HepG2 (cell line): ENCODE measurements at regions not wholly inside any gene's neighbourhood (a gene's known extent, or its start where the extent isn't known, plus 50 kb on each side); places are given as distances from the start of the nearest gene placed in this dataset.

Experiments used
- ATAC-seq: fragments of 200-7000 bp; cut with Tn5 transposase; 3 replicates; pipeline ENCODE4 v1.9.1; 2020; ENCODE audit warnings: mild to moderate bottlenecking, moderate library complexity
- BruUV-seq: library from RNA; stranded (reverse); fragments of 400-500 nt; replicated peaks from 2 replicates; lab custom pipeline; 2021; lab: Mats Ljungman, UMichigan
- CTCF ChIA-PET: fragments of 300-600 bp; formaldehyde crosslinking; extraction: SDS; loops from one replicate; lab custom pipeline; 2021; ENCODE audit warnings: low total read pairs, inconsistent platforms, low intra/inter-chr PET ratio; lab: Yijun Ruan, JAX
- POLR2A ChIA-PET: fragments of 350-600 bp; sonication (Branson Sonifier 250); formaldehyde crosslinking; loops from one replicate; lab custom pipeline; 2020; ENCODE audit warnings: antibody characterized with exemption, inconsistent platforms; lab: Yijun Ruan, JAX
- DNase-seq: peaks from one replicate; pipeline ENCODE4 v3.0.0-alpha.2; 2015; ENCODE audit warnings: low spot score
- FAIRE-seq: peaks from 3 replicates; lab custom pipeline; 2011; peaks lifted over from hg19 to GRCh38; lab: Jason Lieb, UNC
- H2AFZ ChIP-seq: one replicate; pipeline ENCODE4 v1.6.1; 2011; ENCODE audit warnings: low read length, inconsistent platforms
- H3K27ac ChIP-seq: fragments of 300-600 bp; 3 replicates; pipeline ENCODE4 v1.8.0; 2011; ENCODE audit warnings: mixed run types, mild to moderate bottlenecking, mixed read lengths, low read length, inconsistent platforms; ENCODE audit not compliant: insufficient read depth; ENCODE audit errors: extremely low read length
- H3K27me3 ChIP-seq, 2 experiments: fragments of 200-600 bp in 1 of 2; 2 replicates in 1 of 2; 3 replicates in 1 of 2; pipeline versions ENCODE4 v1.6.0 to v1.8.0; 2011; ENCODE audit warnings: low read length in 2 of 2, mild to moderate bottlenecking in 2 of 2, moderate library complexity in 2 of 2, inconsistent platforms in 1 of 2; ENCODE audit not compliant: insufficient read depth in 2 of 2, control insufficient read depth in 1 of 2
- H3K36me3 ChIP-seq, 2 experiments: fragments of 200-600 bp in 1 of 2; replicated peaks in 1 of 2; 2 replicates in 1 of 2; 3 replicates in 1 of 2; pipeline versions ENCODE4 v1.5.1 to v1.8.0; 2011; ENCODE audit warnings: low read length in 2 of 2, inconsistent platforms in 1 of 2; ENCODE audit not compliant: insufficient read depth in 2 of 2, control insufficient read depth in 1 of 2
- H3K4me1 ChIP-seq: 2 replicates; pipeline ENCODE4 v1.5.1; 2012; ENCODE audit warnings: low read length, inconsistent platforms; ENCODE audit not compliant: insufficient read depth
- H3K4me2 ChIP-seq: 2 replicates; pipeline ENCODE4 v1.6.0; 2011; ENCODE audit warnings: low read depth, low read length, inconsistent platforms
- H3K4me3 ChIP-seq, 3 experiments: fragments of 200-600 bp in 1 of 3; sonication (generic), shearing (Covaris generic) in 1 of 3; replicated peaks in 1 of 3; 2 replicates each; pipeline ENCODE4 v1.5.1; 2011 to 2016; ENCODE audit warnings: low read length in 3 of 3, inconsistent platforms in 2 of 3, low read depth in 2 of 3, mild to moderate bottlenecking in 2 of 3, control low read depth in 1 of 3, mixed read lengths in 1 of 3; ENCODE audit not compliant: insufficient read depth in 1 of 3
- H3K79me2 ChIP-seq: one replicate; pipeline ENCODE4 v1.6.1; 2011; ENCODE audit warnings: low read length, inconsistent platforms; ENCODE audit not compliant: insufficient read depth
- H3K9ac ChIP-seq: 2 replicates; pipeline ENCODE4 v1.6.0; 2011; ENCODE audit warnings: mild to moderate bottlenecking, low read depth, low read length, inconsistent platforms; ENCODE audit not compliant: insufficient read depth
- H3K9me3 ChIP-seq: 2 replicates; pipeline ENCODE4 v1.5.1; 2012; ENCODE audit warnings: mild to moderate bottlenecking, low read length
- H4K20me1 ChIP-seq: 2 replicates; pipeline ENCODE4 v1.6.0; 2011; ENCODE audit warnings: inconsistent platforms, mild to moderate bottlenecking, low read length, moderate library complexity; ENCODE audit not compliant: insufficient read depth
- CEBPB ChIP-seq: IDR thresholded peaks from 2 replicates; pipeline ENCODE4 v1.6.1; 2011; ENCODE audit warnings: low read depth, low read length, improper control_type of control experiment, borderline replicate concordance
- HOXA9 ChIP-seq: sonication (generic); formaldehyde crosslinking; IDR thresholded peaks from 2 replicates; pipeline ENCODE4 v1.8.1; 2022; ENCODE audit warnings: missing genetic modification reagents, mild to moderate bottlenecking, moderate library complexity, borderline replicate concordance
- PRMT3 ChIP-seq: sonication (generic); formaldehyde crosslinking; IDR thresholded peaks from 2 replicates; pipeline ENCODE4 v1.8.1; 2022; ENCODE audit warnings: low read depth, mild to moderate bottlenecking, moderate library complexity, missing genetic modification reagents, borderline replicate concordance
- REXO4 ChIP-seq: sonication (generic); formaldehyde crosslinking; IDR thresholded peaks from 2 replicates; pipeline ENCODE4 v1.8.0; 2022; ENCODE audit warnings: missing genetic modification reagents, mild to moderate bottlenecking, borderline replicate concordance
- SSRP1 ChIP-seq: IDR thresholded peaks from 2 replicates; pipeline ENCODE4 v1.6.1; 2016; ENCODE audit warnings: control low read depth
- WGBS: methylation state at CpG from one replicate; pipeline ENCODE4 v1.1.6; 2017; ENCODE audit warnings: low lambda C conversion rate; 5-methylcytosine and 5-hydroxymethylcytosine counted together
- in situ Hi-C: cut with HindIII; loops from 2 replicates; pipeline ENCODE4 v1.10.0; 2017; ENCODE audit warnings: low pct_unique_long_range_greater_than_20kb; ENCODE audit not compliant: extremely low pct_ligation_motif_present
- intact Hi-C: fragments of 100-400 bp; cut with micrococcal nuclease; formaldehyde crosslinking; loops from one replicate; pipeline ENCODE4 v1.10.0; 2022; ENCODE audit not compliant: unreplicated experiment
- TF ChIP-seq, protein P1 (sequence below): sonication (generic); formaldehyde crosslinking; IDR thresholded peaks from 2 replicates; pipeline ENCODE4 v1.5.1; 2020; ENCODE audit warnings: missing genetic modification reagents, mild to moderate bottlenecking, borderline replicate concordance
- TF ChIP-seq, protein P2 (sequence below): sonication (generic); formaldehyde crosslinking; IDR thresholded peaks from 2 replicates; pipeline ENCODE4 v1.8.0; 2022; ENCODE audit warnings: mild to moderate bottlenecking, missing genetic modification reagents

DNA sequence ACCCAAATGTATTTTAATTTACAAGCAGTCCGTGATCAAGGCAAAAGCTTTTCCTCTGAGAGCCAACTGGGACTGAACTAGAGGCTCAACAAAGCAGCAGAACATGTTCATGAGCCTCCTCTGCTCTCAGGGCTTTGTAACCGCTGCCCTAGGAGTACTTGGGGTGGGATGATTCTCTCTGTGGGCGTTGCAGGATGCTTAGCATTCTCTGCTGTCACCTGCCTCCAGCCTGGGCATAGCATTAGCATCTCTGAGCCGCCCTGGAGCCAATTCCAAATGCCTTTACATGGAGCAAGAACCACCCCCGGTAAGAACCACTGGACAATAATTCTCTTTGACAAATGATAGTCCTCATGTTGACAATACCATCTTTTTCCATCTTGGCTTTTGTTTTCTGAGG is 237.6 kb upstream of the CDH4 start:
- no peak for TF ChIP-seq PRMT3
- TF ChIP-seq HOXA9 (CRISPR knock-in tag) = no peak
- TF ChIP-seq, protein P1, sequence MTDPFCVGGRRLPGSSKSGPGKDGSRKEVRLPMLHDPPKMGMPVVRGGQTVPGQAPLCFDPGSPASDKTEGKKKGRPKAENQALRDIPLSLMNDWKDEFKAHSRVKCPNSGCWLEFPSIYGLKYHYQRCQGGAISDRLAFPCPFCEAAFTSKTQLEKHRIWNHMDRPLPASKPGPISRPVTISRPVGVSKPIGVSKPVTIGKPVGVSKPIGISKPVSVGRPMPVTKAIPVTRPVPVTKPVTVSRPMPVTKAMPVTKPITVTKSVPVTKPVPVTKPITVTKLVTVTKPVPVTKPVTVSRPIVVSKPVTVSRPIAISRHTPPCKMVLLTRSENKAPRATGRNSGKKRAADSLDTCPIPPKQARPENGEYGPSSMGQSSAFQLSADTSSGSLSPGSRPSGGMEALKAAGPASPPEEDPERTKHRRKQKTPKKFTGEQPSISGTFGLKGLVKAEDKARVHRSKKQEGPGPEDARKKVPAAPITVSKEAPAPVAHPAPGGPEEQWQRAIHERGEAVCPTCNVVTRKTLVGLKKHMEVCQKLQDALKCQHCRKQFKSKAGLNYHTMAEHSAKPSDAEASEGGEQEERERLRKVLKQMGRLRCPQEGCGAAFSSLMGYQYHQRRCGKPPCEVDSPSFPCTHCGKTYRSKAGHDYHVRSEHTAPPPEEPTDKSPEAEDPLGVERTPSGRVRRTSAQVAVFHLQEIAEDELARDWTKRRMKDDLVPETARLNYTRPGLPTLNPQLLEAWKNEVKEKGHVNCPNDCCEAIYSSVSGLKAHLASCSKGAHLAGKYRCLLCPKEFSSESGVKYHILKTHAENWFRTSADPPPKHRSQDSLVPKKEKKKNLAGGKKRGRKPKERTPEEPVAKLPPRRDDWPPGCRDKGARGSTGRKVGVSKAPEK (CRISPR knock-in tag) = no peak
- no peak for TF ChIP-seq SSRP1 (CRISPR knock-in tag)
- TF ChIP-seq, protein P2, sequence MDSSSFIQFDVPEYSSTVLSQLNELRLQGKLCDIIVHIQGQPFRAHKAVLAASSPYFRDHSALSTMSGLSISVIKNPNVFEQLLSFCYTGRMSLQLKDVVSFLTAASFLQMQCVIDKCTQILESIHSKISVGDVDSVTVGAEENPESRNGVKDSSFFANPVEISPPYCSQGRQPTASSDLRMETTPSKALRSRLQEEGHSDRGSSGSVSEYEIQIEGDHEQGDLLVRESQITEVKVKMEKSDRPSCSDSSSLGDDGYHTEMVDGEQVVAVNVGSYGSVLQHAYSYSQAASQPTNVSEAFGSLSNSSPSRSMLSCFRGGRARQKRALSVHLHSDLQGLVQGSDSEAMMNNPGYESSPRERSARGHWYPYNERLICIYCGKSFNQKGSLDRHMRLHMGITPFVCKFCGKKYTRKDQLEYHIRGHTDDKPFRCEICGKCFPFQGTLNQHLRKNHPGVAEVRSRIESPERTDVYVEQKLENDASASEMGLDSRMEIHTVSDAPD (CRISPR knock-in tag) = no peak
- TF ChIP-seq REXO4 (CRISPR knock-in tag) = no peak
- TF ChIP-seq CEBPB = no peak
- Histone ChIP-seq H3K27me3 (no peaks in the 10 kb centered on the region), H3K4me2 (no peak overlapping the region), H3K27ac (no peak overlapping the region), H3K9me3 (peaks cover 19% of the 10 kb centered on the region), H3K36me3 (no peaks in the 10 kb centered on the region), H2AFZ (no peak overlapping the region), H3K9ac (no peak overlapping the region), H3K4me1 (no peaks in the 10 kb centered on the region), H3K79me2 (no peaks in the 10 kb centered on the region), H4K20me1 (no peaks in the 10 kb centered on the region), H3K4me3 (no peak overlapping the region)
- FAIRE-seq = no peak
- intact Hi-C loops = no loop called here
- DNase-seq = no peak
- ChIA-PET CTCF (no interaction called here), POLR2A (no interaction called here)
- no peak for ATAC-seq
- in situ Hi-C loops = no loop called here
- no TSS peak for BruUV-seq
- 4% methylated on average over 4 of the region's 5 CpGs for WGBS
